Astrocyte of the spinal cord (primary cell): ENCODE measurements at regions not wholly inside any gene's neighbourhood (a gene's known extent, or its start where the extent isn't known, plus 50 kb on each side); places are given as distances from the start of the nearest gene placed in this dataset.

Experiments used
- DNase-seq: peaks from one replicate; pipeline ENCODE4 v3.0.0; 2011; ENCODE audit warnings: low read depth, low spot score
- H3K4me3 ChIP-seq: 2 replicates; pipeline ENCODE4 v1.5.1; 2011; ENCODE audit warnings: low read depth, mild to moderate bottlenecking, low read length, moderate library complexity
- CTCF ChIP-seq: IDR thresholded peaks from 2 replicates; pipeline ENCODE4 v1.5.1; 2012; ENCODE audit warnings: low read depth, mild to moderate bottlenecking, low read length, inconsistent platforms
- in situ Hi-C: cut with HindIII; loops from 2 replicates; pipeline ENCODE4 v1.10.0; 2017; ENCODE audit warnings: low sequenced_read_pairs

DNA sequence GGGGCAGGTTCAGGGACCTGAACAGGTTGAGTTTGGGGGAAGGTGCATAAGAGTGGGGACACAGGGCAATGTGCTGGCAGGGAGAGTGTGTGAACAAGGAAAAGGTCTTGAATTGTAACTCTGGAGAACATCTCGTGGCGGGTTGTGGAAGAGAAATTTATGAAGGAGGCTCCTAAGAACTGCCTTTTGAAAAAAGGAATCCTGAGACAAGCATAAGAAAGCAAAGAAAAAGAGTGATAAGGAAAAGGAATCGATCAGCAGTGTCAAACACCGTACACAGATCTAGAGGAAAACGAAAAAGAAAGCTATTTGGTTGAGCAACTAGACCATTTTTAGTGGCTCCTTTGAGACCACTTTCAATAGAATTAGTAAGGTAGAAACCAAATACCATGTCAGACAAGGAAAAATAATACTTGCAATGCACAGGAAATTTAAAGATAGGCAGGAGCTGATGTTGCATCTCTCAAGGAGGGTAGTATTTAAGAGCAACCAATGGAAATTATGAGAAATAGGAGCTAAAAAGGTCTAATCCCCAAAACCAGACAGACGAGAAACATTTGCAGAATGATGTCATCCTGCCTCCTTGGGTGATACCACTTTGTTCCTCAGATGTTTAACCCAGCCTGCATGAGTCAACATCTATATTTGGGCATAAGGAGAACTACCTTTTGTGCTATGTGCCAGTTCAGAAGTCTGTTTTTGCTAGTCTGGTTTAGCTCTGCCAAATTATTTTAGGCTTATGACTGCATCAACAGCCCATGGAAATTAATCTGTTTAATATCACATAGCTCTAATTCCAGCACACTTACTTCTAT, 64.5 kb upstream of the STK38L start:
- peak; percentile 98 for DNase-seq
- H3K4me3 ChIP-seq = no peak overlapping the region
- TF ChIP-seq CTCF = no peak
- in situ Hi-C loops = no loop called here

- no peak for TF ChIP-seq CTCF
- in situ Hi-C loops = no loop called here
- no peak overlapping the region for H3K4me3 ChIP-seq
- DNase-seq = no peak
These were observed 63.1 kb upstream of the STK38L start for GRCh38 chr12:27180906-27181505.

DNA sequence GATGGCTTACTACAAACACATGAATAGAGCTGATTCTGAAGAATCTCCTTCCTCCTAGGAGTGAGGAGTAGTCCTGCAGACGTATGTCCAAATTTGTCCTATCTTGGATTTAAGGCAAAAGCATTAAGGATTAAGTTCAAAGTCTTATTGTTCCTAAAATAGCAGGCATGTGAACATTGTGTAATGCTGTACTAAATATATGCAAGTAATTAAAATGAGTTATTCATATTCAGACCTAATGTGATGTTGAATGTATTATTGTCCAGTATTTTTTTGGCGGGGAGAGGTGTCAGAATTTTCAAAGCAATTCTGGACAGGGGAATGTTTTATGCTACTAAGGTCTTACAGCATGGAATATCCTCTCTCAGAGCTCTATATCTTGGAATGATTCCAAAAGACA, 60.7 kb upstream of the STK38L start:
- no peak overlapping the region for H3K4me3 ChIP-seq
- no peak for DNase-seq
- in situ Hi-C loops = no loop called here
- no peak for TF ChIP-seq CTCF

DNA sequence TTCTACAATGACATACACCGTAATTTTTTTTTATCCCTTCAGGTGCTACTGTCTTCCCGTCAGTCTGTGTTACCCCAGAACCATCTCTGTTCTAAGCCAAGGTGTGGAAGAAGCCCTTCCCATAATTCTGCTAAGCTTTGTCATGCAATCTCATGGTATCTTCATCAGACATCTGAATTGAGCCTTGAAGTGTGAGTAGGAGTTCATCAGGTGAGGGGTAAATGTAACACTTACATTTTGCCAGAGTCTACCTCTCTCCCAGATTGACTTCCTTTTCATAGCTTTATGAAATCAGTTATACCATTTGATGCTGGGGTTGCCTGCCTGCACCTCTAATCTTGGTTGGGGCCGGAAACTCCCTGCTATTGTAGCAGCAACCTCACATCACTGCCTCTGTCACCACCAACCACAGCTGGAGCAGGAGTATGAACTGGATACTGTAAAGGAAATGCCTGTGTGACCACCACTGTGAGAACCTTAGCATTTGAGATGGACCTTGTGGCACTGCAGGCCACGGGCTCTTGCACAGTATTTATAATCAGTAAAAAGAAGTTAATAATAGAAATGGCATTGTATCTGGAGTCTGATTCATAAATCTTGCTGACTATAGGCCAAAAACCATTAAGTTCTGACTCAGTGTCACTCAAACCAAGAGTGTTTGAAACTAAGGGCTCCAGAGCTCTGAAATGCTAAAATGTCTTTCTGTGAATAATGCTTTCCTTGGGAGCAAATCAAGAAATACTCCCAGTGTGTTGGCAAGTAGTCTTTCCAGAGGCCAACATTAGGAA, 58.7 kb upstream of the STK38L start:
- peak; percentile 90 for DNase-seq
- no peak for TF ChIP-seq CTCF
- in situ Hi-C loops = no loop called here
- no peak overlapping the region for H3K4me3 ChIP-seq

- no peak overlapping the region for H3K4me3 ChIP-seq
- DNase-seq = peak; percentile 50
- in situ Hi-C loops = no loop called here
- TF ChIP-seq CTCF = no peak
These were observed 57.9 kb upstream of the STK38L start for GRCh38 chr12:27186022-27186839.

DNA sequence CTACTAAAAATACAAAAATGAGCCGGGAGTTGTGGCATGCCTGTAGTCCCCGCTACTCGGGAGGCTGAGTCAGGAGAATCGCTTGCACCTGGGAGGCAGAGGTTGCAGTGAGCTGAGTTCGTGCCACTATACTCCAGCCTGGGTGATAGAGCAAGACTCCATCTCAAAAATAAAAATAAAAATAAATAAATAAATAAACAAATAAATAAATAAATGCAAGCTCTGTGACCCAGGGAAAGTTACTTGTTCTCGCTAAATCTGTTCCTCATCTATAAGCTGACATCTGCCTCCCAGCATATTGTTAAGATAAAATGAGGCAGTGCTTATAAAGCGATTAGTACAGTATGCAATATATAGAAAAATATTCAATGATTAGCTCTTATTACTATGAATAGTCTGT, 56.4 kb upstream of the STK38L start:
- in situ Hi-C loops = no loop called here
- TF ChIP-seq CTCF = no peak

More for the DNA sequence above, 56.4 kb upstream of the STK38L start:
- no peak for DNase-seq
- H3K4me3 ChIP-seq = no peak overlapping the region
